ENCODE measurements at regions not wholly inside any gene's neighbourhood (a gene's known extent, or its start where the extent isn't known, plus 50 kb on each side); places are given as distances from the start of the nearest gene placed in this dataset.

DNA sequence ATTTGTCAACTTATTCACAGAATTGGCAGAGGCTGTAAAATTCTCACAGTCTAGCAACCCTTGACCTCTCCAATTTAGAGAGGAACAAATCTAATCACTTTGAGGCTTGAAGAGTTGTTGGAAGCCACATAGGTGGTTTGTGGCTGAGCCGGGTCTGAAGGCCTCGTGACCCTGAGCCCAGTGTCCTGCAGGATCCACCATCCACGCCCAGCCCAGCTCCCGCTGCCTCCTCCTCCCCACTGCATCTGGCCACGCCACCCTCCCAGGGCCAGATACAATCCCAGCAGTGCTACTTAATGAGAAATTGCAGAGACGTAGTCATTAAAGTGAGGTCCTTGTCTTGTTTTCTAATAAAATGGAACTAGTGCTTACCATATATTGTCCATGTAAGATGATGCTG lies 81.4 kb upstream of the SHH start:
- CTCF ChIA-PET, result no interaction called here
- POLR2A ChIA-PET, result no interaction called here
- DNase-seq (ENCODE audit: extremely low spot score), result no peak
- no peak for TF ChIP-seq ELF4 (IDR thresholded peaks at IDR 0.05)
- no peak for TF ChIP-seq CTBP1 (IDR thresholded peaks at IDR 0.05; ENCODE audit: borderline replicate concordance)
- TF ChIP-seq FOXA1 (IDR thresholded peaks at IDR 0.05), result no peak
- no peak for TF ChIP-seq ZNF384 (IDR thresholded peaks at IDR 0.05)
- no peak for TF ChIP-seq FOXM1 (IDR thresholded peaks at IDR 0.05; ENCODE audit: borderline replicate concordance)
- no peak for TF ChIP-seq TARDBP (IDR thresholded peaks at IDR 0.05)
- TF ChIP-seq NFRKB (IDR thresholded peaks at IDR 0.05), result no peak
- TF ChIP-seq HDGF (IDR thresholded peaks at IDR 0.05; ENCODE audit: borderline replicate concordance), result no peak
- TF ChIP-seq, protein P1, sequence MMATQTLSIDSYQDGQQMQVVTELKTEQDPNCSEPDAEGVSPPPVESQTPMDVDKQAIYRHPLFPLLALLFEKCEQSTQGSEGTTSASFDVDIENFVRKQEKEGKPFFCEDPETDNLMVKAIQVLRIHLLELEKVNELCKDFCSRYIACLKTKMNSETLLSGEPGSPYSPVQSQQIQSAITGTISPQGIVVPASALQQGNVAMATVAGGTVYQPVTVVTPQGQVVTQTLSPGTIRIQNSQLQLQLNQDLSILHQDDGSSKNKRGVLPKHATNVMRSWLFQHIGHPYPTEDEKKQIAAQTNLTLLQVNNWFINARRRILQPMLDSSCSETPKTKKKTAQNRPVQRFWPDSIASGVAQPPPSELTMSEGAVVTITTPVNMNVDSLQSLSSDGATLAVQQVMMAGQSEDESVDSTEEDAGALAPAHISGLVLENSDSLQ (IDR thresholded peaks at IDR 0.05), result no peak
- no peak for TF ChIP-seq L3MBTL2 (conservative IDR thresholded peaks at IDR 0.05)
- TF ChIP-seq LEF1 (IDR thresholded peaks at IDR 0.05; ENCODE audit: borderline replicate concordance), result no peak
- TF ChIP-seq SUZ12 (IDR thresholded peaks at IDR 0.05), result no peak
- no peak for TF ChIP-seq FOXK2 (IDR thresholded peaks at IDR 0.05)
- TF ChIP-seq SP1 (IDR thresholded peaks at IDR 0.05), result no peak
- TF ChIP-seq BHLHE40 (IDR thresholded peaks at IDR 0.05; ENCODE audit: borderline replicate concordance), result no peak
- no peak for TF ChIP-seq ARNT (IDR thresholded peaks at IDR 0.05)

DNA sequence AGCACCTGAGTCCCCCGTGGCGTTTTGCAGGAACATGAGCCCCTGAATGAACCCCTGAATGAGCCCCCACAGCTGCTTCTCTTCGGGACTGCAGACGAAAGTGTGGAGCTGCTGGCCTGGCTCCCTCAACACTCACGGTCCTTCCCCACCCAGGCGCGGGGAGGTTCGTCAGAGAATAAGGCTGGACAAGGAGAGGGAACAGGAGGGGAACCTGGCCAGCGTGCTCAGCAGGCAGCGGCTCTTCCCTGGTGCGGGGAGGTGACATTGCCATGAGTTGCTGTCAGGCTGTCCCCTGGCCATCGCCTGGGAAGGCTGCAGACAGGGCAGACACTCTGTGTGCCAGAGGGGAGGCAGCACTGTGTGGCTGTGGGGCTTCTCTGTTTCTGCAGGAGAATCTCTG lies 80.9 kb upstream of the SHH start:
- DNase-seq (ENCODE audit: extremely low spot score), result no peak
- ChIA-PET CTCF (no interaction called here), POLR2A (no interaction called here)
- TF ChIP-seq SUZ12 (IDR thresholded peaks at IDR 0.05) (no peak), ARNT (IDR thresholded peaks at IDR 0.05) (no peak), ELF4 (IDR thresholded peaks at IDR 0.05) (no peak)

DNA sequence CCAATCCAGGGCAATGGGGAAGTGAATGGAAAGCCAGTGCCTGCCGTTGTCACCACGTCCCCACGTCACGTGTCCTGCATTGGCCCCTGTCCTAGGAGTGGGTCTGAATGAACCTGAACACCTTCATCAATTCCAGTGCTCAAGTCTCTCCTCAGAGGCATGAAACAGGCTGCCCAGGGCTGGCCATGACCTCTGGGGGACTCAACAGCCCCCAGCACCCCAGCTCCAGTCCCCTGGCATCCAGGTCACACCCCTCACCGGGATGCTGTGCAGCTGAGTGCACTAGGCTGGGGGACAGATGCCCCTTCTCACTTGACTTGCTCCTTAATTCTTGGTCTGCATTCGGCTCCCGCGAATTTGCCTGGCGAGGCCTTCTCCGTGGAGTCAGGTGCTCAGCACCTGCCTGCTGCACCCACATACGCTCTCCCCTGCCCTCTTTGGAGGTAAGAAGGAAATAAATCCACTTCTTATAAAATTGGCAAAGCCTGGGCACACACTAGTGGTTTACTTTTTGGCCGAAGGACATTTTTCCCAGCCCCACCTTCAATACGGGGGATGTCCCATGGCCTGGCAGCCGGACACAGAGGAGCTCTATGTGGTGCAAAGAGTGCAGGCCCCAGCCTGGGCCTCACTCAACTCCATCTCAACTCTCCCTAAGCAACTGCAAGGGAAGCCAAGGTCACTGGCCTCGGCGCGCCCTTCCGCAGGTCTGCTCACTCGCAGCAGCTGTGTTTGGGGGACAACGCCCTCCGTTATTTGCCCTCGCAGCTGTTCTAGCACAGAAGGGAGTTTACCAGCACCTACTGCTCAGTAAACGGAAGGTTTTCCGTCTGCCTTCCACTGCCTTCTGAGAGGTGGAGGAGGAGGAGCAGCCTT lies 77.6 kb upstream of the SHH start:
- CTCF ChIA-PET, result no interaction called here
- no peak for DNase-seq (ENCODE audit: extremely low spot score)
- TF ChIP-seq SUZ12 (IDR thresholded peaks at IDR 0.05) (no peak), FOXA1 (IDR thresholded peaks at IDR 0.05) (no peak), HDGF (IDR thresholded peaks at IDR 0.05; ENCODE audit: borderline replicate concordance) (no peak), SP1 (IDR thresholded peaks at IDR 0.05) (no peak), LEF1 (IDR thresholded peaks at IDR 0.05; ENCODE audit: borderline replicate concordance) (no peak), ZNF384 (IDR thresholded peaks at IDR 0.05) (no peak), CTBP1 (IDR thresholded peaks at IDR 0.05; ENCODE audit: borderline replicate concordance) (no peak), FOXM1 (IDR thresholded peaks at IDR 0.05; ENCODE audit: borderline replicate concordance) (no peak), FOXK2 (IDR thresholded peaks at IDR 0.05) (no peak), L3MBTL2 (conservative IDR thresholded peaks at IDR 0.05) (no peak), NFRKB (IDR thresholded peaks at IDR 0.05) (no peak), TARDBP (IDR thresholded peaks at IDR 0.05) (no peak), ARNT (IDR thresholded peaks at IDR 0.05) (no peak), ELF4 (IDR thresholded peaks at IDR 0.05) (no peak)
- TF ChIP-seq, protein P1 (IDR thresholded peaks at IDR 0.05), result no peak
- POLR2A ChIA-PET, result no interaction called here

DNA sequence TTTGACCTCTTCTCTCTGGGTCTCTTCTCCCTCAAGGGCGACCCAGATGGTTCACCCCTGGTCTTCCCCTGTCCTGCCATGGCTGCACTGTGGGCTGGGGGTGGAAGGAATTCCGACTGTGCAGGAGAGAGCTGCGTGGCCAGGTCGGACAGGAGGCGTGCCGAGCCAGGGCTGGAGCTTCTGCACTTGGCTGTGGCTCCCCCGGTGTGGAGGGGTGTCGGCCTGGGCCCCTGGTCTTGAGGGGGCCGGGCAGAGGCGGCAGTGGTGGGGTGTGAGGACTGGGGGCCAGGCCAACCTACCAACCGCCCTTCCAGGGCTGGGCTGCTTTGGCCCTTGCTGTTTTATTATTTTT lies 74.9 kb upstream of the SHH start:
- no peak for TF ChIP-seq ELF4 (IDR thresholded peaks at IDR 0.05)
- TF ChIP-seq, protein P1 (IDR thresholded peaks at IDR 0.05), result no peak
- no peak for TF ChIP-seq FOXK2 (IDR thresholded peaks at IDR 0.05)
- TF ChIP-seq BHLHE40 (IDR thresholded peaks at IDR 0.05; ENCODE audit: borderline replicate concordance), result no peak
- no peak for TF ChIP-seq CTBP1 (IDR thresholded peaks at IDR 0.05; ENCODE audit: borderline replicate concordance)
- no peak for TF ChIP-seq FOXM1 (IDR thresholded peaks at IDR 0.05; ENCODE audit: borderline replicate concordance)
- no peak for TF ChIP-seq NFRKB (IDR thresholded peaks at IDR 0.05)
- no peak for TF ChIP-seq TARDBP (IDR thresholded peaks at IDR 0.05)
- TF ChIP-seq FOXA1 (IDR thresholded peaks at IDR 0.05), result no peak
- no peak for TF ChIP-seq SUZ12 (IDR thresholded peaks at IDR 0.05)
- TF ChIP-seq SP1 (IDR thresholded peaks at IDR 0.05), result no peak
- no peak for TF ChIP-seq HDGF (IDR thresholded peaks at IDR 0.05; ENCODE audit: borderline replicate concordance)
- no peak for TF ChIP-seq L3MBTL2 (conservative IDR thresholded peaks at IDR 0.05)
- no peak for TF ChIP-seq ZNF384 (IDR thresholded peaks at IDR 0.05)
- no peak for TF ChIP-seq LEF1 (IDR thresholded peaks at IDR 0.05; ENCODE audit: borderline replicate concordance)
- no peak for TF ChIP-seq ARNT (IDR thresholded peaks at IDR 0.05)
- POLR2A ChIA-PET, result no interaction called here
- DNase-seq (ENCODE audit: extremely low spot score), result no peak
- CTCF ChIA-PET, result no interaction called here

DNA sequence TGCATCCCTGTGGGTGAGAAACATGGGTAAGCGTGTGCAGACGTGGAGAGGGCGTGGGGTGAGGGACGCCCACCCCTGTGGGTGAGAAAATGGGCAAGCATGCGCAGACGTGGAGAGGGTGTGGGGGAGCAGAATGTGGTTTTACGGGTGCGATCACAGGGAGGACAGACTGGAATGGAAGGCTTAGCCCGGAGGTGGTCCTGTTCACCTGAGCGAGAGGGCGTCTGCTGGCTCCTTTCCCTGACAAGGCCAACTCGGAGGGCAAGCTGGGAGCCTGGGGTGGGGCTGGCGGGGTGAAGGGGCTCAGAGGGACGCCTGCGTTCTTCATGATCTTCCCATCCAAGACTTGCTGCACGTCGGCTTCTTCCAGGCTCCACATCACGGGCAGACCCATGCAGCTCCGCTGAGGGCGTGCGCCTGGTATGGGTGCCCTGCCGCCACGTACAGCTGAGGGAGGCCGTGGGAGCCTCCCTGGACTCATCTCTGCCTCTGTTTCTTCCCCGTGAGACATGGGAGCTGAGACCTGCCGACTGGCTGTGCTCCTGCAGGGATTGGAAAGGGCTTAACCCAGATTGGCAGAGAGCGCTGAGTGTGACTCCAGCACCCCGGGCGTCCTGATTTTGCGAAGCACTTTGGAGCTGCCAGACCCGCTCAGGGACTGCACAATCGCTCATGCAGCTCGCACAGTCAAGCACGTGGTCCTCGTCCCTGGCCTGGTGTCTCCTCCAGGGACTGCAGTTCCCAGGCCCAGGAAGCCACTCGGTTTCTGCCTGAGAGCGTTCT lies 74.3 kb upstream of the SHH start:
- TF ChIP-seq L3MBTL2 (conservative IDR thresholded peaks at IDR 0.05), result no peak
- no peak for TF ChIP-seq NFRKB (IDR thresholded peaks at IDR 0.05)
- TF ChIP-seq FOXA1 (IDR thresholded peaks at IDR 0.05), result no peak
- TF ChIP-seq ELF4 (IDR thresholded peaks at IDR 0.05), result no peak
- no peak for TF ChIP-seq SP1 (IDR thresholded peaks at IDR 0.05)
- no peak for TF ChIP-seq LEF1 (IDR thresholded peaks at IDR 0.05; ENCODE audit: borderline replicate concordance)
- TF ChIP-seq ARNT (IDR thresholded peaks at IDR 0.05), result no peak
- TF ChIP-seq ZNF384 (IDR thresholded peaks at IDR 0.05), result no peak
- no peak for TF ChIP-seq SUZ12 (IDR thresholded peaks at IDR 0.05)
- no peak for TF ChIP-seq BHLHE40 (IDR thresholded peaks at IDR 0.05; ENCODE audit: borderline replicate concordance)
- TF ChIP-seq, protein P1 (IDR thresholded peaks at IDR 0.05), result no peak
- no peak for TF ChIP-seq FOXM1 (IDR thresholded peaks at IDR 0.05; ENCODE audit: borderline replicate concordance)
- TF ChIP-seq TARDBP (IDR thresholded peaks at IDR 0.05), result no peak
- TF ChIP-seq HDGF (IDR thresholded peaks at IDR 0.05; ENCODE audit: borderline replicate concordance), result no peak
- TF ChIP-seq CTBP1 (IDR thresholded peaks at IDR 0.05; ENCODE audit: borderline replicate concordance), result no peak
- no peak for DNase-seq (ENCODE audit: extremely low spot score)
- POLR2A ChIA-PET, result no interaction called here
- CTCF ChIA-PET, result no interaction called here
